ENCODE measurements at regions not wholly inside any gene's neighbourhood (a gene's known extent, or its start where the extent isn't known, plus 50 kb on each side); places are given as distances from the start of the nearest gene placed in this dataset.

GRCh38 chr6:170083236-170084051 is 207.4 kb downstream of the DLL1 start:
- H3K36me3 ChIP-seq (ENCODE audit: control insufficient read depth, insufficient read depth, low read length): no peaks in the 10 kb centered on the region
- H3K4me3 ChIP-seq (ENCODE audit: insufficient read depth, low read depth, low read length, poor library complexity, severe bottlenecking): no peak overlapping the region
- no peak for DNase-seq
- H3K27me3 ChIP-seq (replicated peaks; ENCODE audit: control insufficient read depth, insufficient read depth, low read length, poor library complexity, severe bottlenecking): no peaks in the 10 kb centered on the region
- H3K9me3 ChIP-seq (ENCODE audit: control insufficient read depth, low read length): no peaks in the 10 kb centered on the region
- peaks cover 5% of the 10 kb centered on the region for H3K4me1 ChIP-seq (ENCODE audit: control insufficient read depth, insufficient read depth, low read length, poor library complexity, severe bottlenecking)
- no peak overlapping the region for H3K27ac ChIP-seq (ENCODE audit: insufficient read depth, low read length, poor library complexity, severe bottlenecking)

- DNase-seq: no peak
- no peaks in the 10 kb centered on the region for H3K36me3 ChIP-seq (ENCODE audit: control insufficient read depth, insufficient read depth, low read length)
- no peaks in the 10 kb centered on the region for H3K9me3 ChIP-seq (ENCODE audit: control insufficient read depth, low read length)
- H3K4me3 ChIP-seq (ENCODE audit: insufficient read depth, low read depth, low read length, poor library complexity, severe bottlenecking): no peak overlapping the region
- H3K27me3 ChIP-seq (replicated peaks; ENCODE audit: control insufficient read depth, insufficient read depth, low read length, poor library complexity, severe bottlenecking): no peaks in the 10 kb centered on the region
- H3K27ac ChIP-seq (ENCODE audit: insufficient read depth, low read length, poor library complexity, severe bottlenecking): no peak overlapping the region
- no peaks in the 10 kb centered on the region for H3K4me1 ChIP-seq (ENCODE audit: control insufficient read depth, insufficient read depth, low read length, poor library complexity, severe bottlenecking)
Observed at GRCh38 chr6:170082531-170083187, 208.2 kb downstream of the DLL1 start.

- no peaks in the 10 kb centered on the region for H3K36me3 ChIP-seq (ENCODE audit: control insufficient read depth, insufficient read depth, low read length)
- H3K4me3 ChIP-seq (ENCODE audit: insufficient read depth, low read depth, low read length, poor library complexity, severe bottlenecking): no peak overlapping the region
- no peak for DNase-seq
- no peaks in the 10 kb centered on the region for H3K27me3 ChIP-seq (replicated peaks; ENCODE audit: control insufficient read depth, insufficient read depth, low read length, poor library complexity, severe bottlenecking)
- H3K27ac ChIP-seq (ENCODE audit: insufficient read depth, low read length, poor library complexity, severe bottlenecking): no peak overlapping the region
- no peaks in the 10 kb centered on the region for H3K9me3 ChIP-seq (ENCODE audit: control insufficient read depth, low read length)
- no peaks in the 10 kb centered on the region for H3K4me1 ChIP-seq (ENCODE audit: control insufficient read depth, insufficient read depth, low read length, poor library complexity, severe bottlenecking)
Observed at GRCh38 chr6:170082067-170082466, 208.8 kb downstream of the DLL1 start.

GRCh38 chr6:170081556-170081955 is 209.3 kb downstream of the DLL1 start:
- no peak for DNase-seq
- H3K36me3 ChIP-seq (ENCODE audit: control insufficient read depth, insufficient read depth, low read length): no peaks in the 10 kb centered on the region
- H3K27me3 ChIP-seq (replicated peaks; ENCODE audit: control insufficient read depth, insufficient read depth, low read length, poor library complexity, severe bottlenecking): no peaks in the 10 kb centered on the region
- no peaks in the 10 kb centered on the region for H3K9me3 ChIP-seq (ENCODE audit: control insufficient read depth, low read length)
- no peak overlapping the region for H3K27ac ChIP-seq (ENCODE audit: insufficient read depth, low read length, poor library complexity, severe bottlenecking)
- no peak overlapping the region for H3K4me3 ChIP-seq (ENCODE audit: insufficient read depth, low read depth, low read length, poor library complexity, severe bottlenecking)
- H3K4me1 ChIP-seq (ENCODE audit: control insufficient read depth, insufficient read depth, low read length, poor library complexity, severe bottlenecking): no peaks in the 10 kb centered on the region

GRCh38 chr6:170080828-170081371 is 210.0 kb downstream of the DLL1 start:
- Histone ChIP-seq H3K36me3 (ENCODE audit: control insufficient read depth, insufficient read depth, low read length) (no peaks in the 10 kb centered on the region), H3K27me3 (replicated peaks; ENCODE audit: control insufficient read depth, insufficient read depth, low read length, poor library complexity, severe bottlenecking) (no peaks in the 10 kb centered on the region), H3K4me1 (ENCODE audit: control insufficient read depth, insufficient read depth, low read length, poor library complexity, severe bottlenecking) (no peaks in the 10 kb centered on the region), H3K9me3 (ENCODE audit: control insufficient read depth, low read length) (no peaks in the 10 kb centered on the region), H3K4me3 (ENCODE audit: insufficient read depth, low read depth, low read length, poor library complexity, severe bottlenecking) (no peak overlapping the region), H3K27ac (ENCODE audit: insufficient read depth, low read length, poor library complexity, severe bottlenecking) (no peak overlapping the region)
- DNase-seq: no peak

GRCh38 chr6:170080169-170080827 is 210.6 kb downstream of the DLL1 start:
- no peak overlapping the region for H3K27ac ChIP-seq (ENCODE audit: insufficient read depth, low read length, poor library complexity, severe bottlenecking)
- H3K4me3 ChIP-seq (ENCODE audit: insufficient read depth, low read depth, low read length, poor library complexity, severe bottlenecking): no peak overlapping the region
- no peaks in the 10 kb centered on the region for H3K36me3 ChIP-seq (ENCODE audit: control insufficient read depth, insufficient read depth, low read length)
- no peak for DNase-seq
- no peaks in the 10 kb centered on the region for H3K27me3 ChIP-seq (replicated peaks; ENCODE audit: control insufficient read depth, insufficient read depth, low read length, poor library complexity, severe bottlenecking)
- H3K4me1 ChIP-seq (ENCODE audit: control insufficient read depth, insufficient read depth, low read length, poor library complexity, severe bottlenecking): no peaks in the 10 kb centered on the region
- no peaks in the 10 kb centered on the region for H3K9me3 ChIP-seq (ENCODE audit: control insufficient read depth, low read length)

- no peak overlapping the region for H3K27ac ChIP-seq (ENCODE audit: insufficient read depth, low read length, poor library complexity, severe bottlenecking)
- H3K9me3 ChIP-seq (ENCODE audit: control insufficient read depth, low read length): no peaks in the 10 kb centered on the region
- H3K27me3 ChIP-seq (replicated peaks; ENCODE audit: control insufficient read depth, insufficient read depth, low read length, poor library complexity, severe bottlenecking): no peaks in the 10 kb centered on the region
- DNase-seq: no peak
- no peaks in the 10 kb centered on the region for H3K36me3 ChIP-seq (ENCODE audit: control insufficient read depth, insufficient read depth, low read length)
- H3K4me1 ChIP-seq (ENCODE audit: control insufficient read depth, insufficient read depth, low read length, poor library complexity, severe bottlenecking): no peaks in the 10 kb centered on the region
- no peak overlapping the region for H3K4me3 ChIP-seq (ENCODE audit: insufficient read depth, low read depth, low read length, poor library complexity, severe bottlenecking)
Observed at GRCh38 chr6:170076466-170077165, 214.3 kb downstream of the DLL1 start.

GRCh38 chr6:170075659-170076223 is 215.1 kb downstream of the DLL1 start:
- Histone ChIP-seq H3K36me3 (ENCODE audit: control insufficient read depth, insufficient read depth, low read length) (no peaks in the 10 kb centered on the region), H3K27me3 (replicated peaks; ENCODE audit: control insufficient read depth, insufficient read depth, low read length, poor library complexity, severe bottlenecking) (no peaks in the 10 kb centered on the region), H3K4me3 (ENCODE audit: insufficient read depth, low read depth, low read length, poor library complexity, severe bottlenecking) (no peak overlapping the region), H3K4me1 (ENCODE audit: control insufficient read depth, insufficient read depth, low read length, poor library complexity, severe bottlenecking) (no peaks in the 10 kb centered on the region), H3K9me3 (ENCODE audit: control insufficient read depth, low read length) (no peaks in the 10 kb centered on the region), H3K27ac (ENCODE audit: insufficient read depth, low read length, poor library complexity, severe bottlenecking) (no peak overlapping the region)
- no peak for DNase-seq

GRCh38 chr6:170074907-170075306 is 216.0 kb downstream of the DLL1 start:
- DNase-seq: no peak
- Histone ChIP-seq H3K27ac (ENCODE audit: insufficient read depth, low read length, poor library complexity, severe bottlenecking) (no peak overlapping the region), H3K9me3 (ENCODE audit: control insufficient read depth, low read length) (no peaks in the 10 kb centered on the region), H3K4me1 (ENCODE audit: control insufficient read depth, insufficient read depth, low read length, poor library complexity, severe bottlenecking) (no peaks in the 10 kb centered on the region), H3K4me3 (ENCODE audit: insufficient read depth, low read depth, low read length, poor library complexity, severe bottlenecking) (no peak overlapping the region), H3K27me3 (replicated peaks; ENCODE audit: control insufficient read depth, insufficient read depth, low read length, poor library complexity, severe bottlenecking) (no peaks in the 10 kb centered on the region), H3K36me3 (ENCODE audit: control insufficient read depth, insufficient read depth, low read length) (no peaks in the 10 kb centered on the region)

All from effector memory CD4-positive, alpha-beta T cell (primary cell).